Right lobe of liver (tissue), 4 donors: ENCODE measurements at regions not wholly inside any gene's neighbourhood (a gene's known extent, or its start where the extent isn't known, plus 50 kb on each side); places are given as distances from the start of the nearest gene placed in this dataset.

Experiments used
- CTCF ChIP-seq, 4 donors: fragments of 200-600 bp in 3 of 4; fragments of 450-650 bp in 1 of 4; IDR thresholded peaks; one replicate each; pipeline versions ENCODE4 v1.5.1 to v1.8.0; 2016 to 2022; ENCODE audit warnings: antibody characterized with exemption in 4 of 4, mild to moderate bottlenecking in 2 of 4
- POLR2A ChIP-seq: fragments of 450-650 bp; IDR thresholded peaks from one replicate; pipeline ENCODE4 v1.6.1; 2017; ENCODE audit warnings: antibody characterized with exemption, mild to moderate bottlenecking
- donor health status: DM: no; HTN: no; CAD: no.
- donor health status: DM: no; HTN: no; CAD: no.
- donor health status: DM: no; HTN: yes; CAD: no.

DNA sequence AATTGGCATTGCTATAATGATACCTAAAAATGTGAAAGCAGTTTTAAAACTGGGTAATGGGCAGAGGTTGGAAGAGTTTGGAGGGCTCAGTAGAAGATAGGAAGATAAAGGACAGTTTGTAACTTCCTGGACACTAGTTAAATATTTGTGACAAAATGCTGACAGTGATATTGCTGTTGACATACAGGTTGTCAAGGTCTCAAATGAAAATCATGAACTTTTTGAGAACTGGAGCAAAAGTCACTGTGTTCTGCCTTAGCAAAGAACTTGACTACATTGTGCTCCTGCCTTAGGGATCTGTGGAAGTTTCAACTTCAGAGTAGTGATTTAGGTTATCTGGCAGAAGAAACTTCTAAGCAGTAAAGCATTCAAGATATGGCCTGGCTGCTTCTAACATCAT, 113.7 kb upstream of the CD96 start:
- TF ChIP-seq CTCF (IDR thresholded peaks at IDR 0.05) (no peak), POLR2A (no peak)
